Liver (tissue), 8 donors: ENCODE measurements at regions not wholly inside any gene's neighbourhood (a gene's known extent, or its start where the extent isn't known, plus 50 kb on each side); places are given as distances from the start of the nearest gene placed in this dataset.

Experiments used
- DNase-seq: peaks from one replicate; pipeline ENCODE4 v3.0.0-alpha.2; 2017; ENCODE audit warnings: low spot score
- H3K27ac ChIP-seq, 2 donors: one replicate each; pipeline ENCODE4 v1.7.0; 2013; ENCODE audit warnings: inconsistent platforms in 2 of 2, low read length in 2 of 2, control low read depth in 1 of 2, low read depth in 1 of 2, mild to moderate bottlenecking in 1 of 2
- H3K27me3 ChIP-seq, 4 donors: one replicate each; pipeline versions ENCODE4 v1.6.1 to v1.7.0; 2013; ENCODE audit warnings: low read length in 3 of 4, inconsistent platforms in 1 of 4, mild to moderate bottlenecking in 1 of 4, moderate library complexity in 1 of 4; ENCODE audit not compliant: control insufficient read depth in 4 of 4, insufficient read depth in 4 of 4
- H3K36me3 ChIP-seq, 4 donors: one replicate each; pipeline versions ENCODE4 v1.6.1 to v1.7.0; 2013; ENCODE audit warnings: low read length in 3 of 4, mild to moderate bottlenecking in 3 of 4, low read depth in 1 of 4, moderate library complexity in 1 of 4; ENCODE audit not compliant: control insufficient read depth in 4 of 4, insufficient read depth in 3 of 4
- H3K4me1 ChIP-seq, 4 donors: one replicate each; pipeline versions ENCODE4 v1.6.1 to v1.7.0; 2013; ENCODE audit warnings: low read length in 3 of 4, mild to moderate bottlenecking in 3 of 4, moderate library complexity in 1 of 4; ENCODE audit not compliant: control insufficient read depth in 4 of 4, insufficient read depth in 4 of 4
- H3K4me3 ChIP-seq, 3 donors: one replicate each; pipeline versions ENCODE4 v1.6.1 to v1.7.0; 2013; ENCODE audit warnings: low read length in 3 of 3, control low read depth in 1 of 3, low read depth in 1 of 3, mild to moderate bottlenecking in 1 of 3
- H3K9ac ChIP-seq, 2 donors: one replicate each; pipeline ENCODE4 v1.7.0; 2013; ENCODE audit warnings: low read length in 2 of 2, mild to moderate bottlenecking in 2 of 2, moderate library complexity in 2 of 2, control low read depth in 1 of 2, low read depth in 1 of 2
- H3K9me3 ChIP-seq, 4 donors: one replicate each; pipeline versions ENCODE4 v1.6.1 to v1.7.0; 2013; ENCODE audit warnings: low read length in 3 of 4; ENCODE audit not compliant: control insufficient read depth in 4 of 4
- ATF3 ChIP-seq: IDR thresholded peaks from 2 replicates; pipeline ENCODE4 v1.6.1; 2016; ENCODE audit warnings: antibody characterized with exemption
- CTCF ChIP-seq: fragments of 150-350 bp; IDR thresholded peaks from 2 replicates; pipeline ENCODE4 v1.5.1; 2017; ENCODE audit warnings: improper control_type of control experiment, low read depth, low read length; ENCODE audit not compliant: missing input control
- EGR1 ChIP-seq, 2 donors: IDR thresholded peaks; 2 replicates each; pipeline ENCODE4 v1.6.1; 2016 to 2018; ENCODE audit warnings: antibody characterized with exemption in 2 of 2, low read depth in 2 of 2
- FOXA1 ChIP-seq: IDR thresholded peaks from 2 replicates; pipeline ENCODE4 v1.6.1; 2016; ENCODE audit warnings: antibody characterized with exemption
- FOXA2 ChIP-seq: IDR thresholded peaks from 2 replicates; pipeline ENCODE4 v1.6.1; 2016; ENCODE audit warnings: antibody characterized with exemption
- GABPA ChIP-seq, 2 donors: IDR thresholded peaks in 1 of 2; conservative IDR thresholded peaks in 1 of 2; 2 replicates each; pipeline ENCODE4 v1.6.1; 2016; ENCODE audit warnings: antibody characterized with exemption in 2 of 2, mild to moderate bottlenecking in 1 of 2, moderate library complexity in 1 of 2
- HNF4A ChIP-seq, 2 donors: conservative IDR thresholded peaks; 2 replicates each; pipeline ENCODE4 v1.6.1; 2016; ENCODE audit warnings: antibody characterized with exemption in 2 of 2, mild to moderate bottlenecking in 2 of 2
- HNF4G ChIP-seq: IDR thresholded peaks from 2 replicates; pipeline ENCODE4 v1.6.1; 2016; ENCODE audit warnings: antibody characterized with exemption
- JUND ChIP-seq, 2 donors: IDR thresholded peaks; 2 replicates each; pipeline ENCODE4 v1.6.1; 2016; ENCODE audit warnings: antibody characterized with exemption in 2 of 2
- NR2F2 ChIP-seq: IDR thresholded peaks from 2 replicates; pipeline ENCODE4 v1.6.1; 2016; ENCODE audit warnings: antibody characterized with exemption
- RAD21 ChIP-seq, 2 donors: IDR thresholded peaks; 2 replicates each; pipeline ENCODE4 v1.6.1; 2016; ENCODE audit warnings: antibody characterized with exemption in 2 of 2, mild to moderate bottlenecking in 2 of 2
- REST ChIP-seq: IDR thresholded peaks from 2 replicates; pipeline ENCODE4 v1.6.1; 2016; ENCODE audit warnings: antibody characterized with exemption, mild to moderate bottlenecking
- RXRA ChIP-seq, 2 donors: IDR thresholded peaks; 2 replicates each; pipeline ENCODE4 v1.6.1; 2017 to 2018; ENCODE audit warnings: antibody characterized with exemption in 2 of 2, mild to moderate bottlenecking in 1 of 2
- SP1 ChIP-seq: IDR thresholded peaks from 2 replicates; pipeline ENCODE4 v1.6.1; 2018; ENCODE audit warnings: antibody characterized with exemption, mild to moderate bottlenecking
- TAF1 ChIP-seq: conservative IDR thresholded peaks from 2 replicates; pipeline ENCODE4 v1.6.1; 2016; ENCODE audit warnings: antibody characterized with exemption, mild to moderate bottlenecking
- YY1 ChIP-seq: IDR thresholded peaks from 2 replicates; pipeline ENCODE4 v1.6.1; 2016; ENCODE audit warnings: antibody characterized with exemption, mild to moderate bottlenecking
- ZBTB33 ChIP-seq: IDR thresholded peaks from 2 replicates; pipeline ENCODE4 v1.6.1; 2016; ENCODE audit warnings: antibody characterized with exemption
- WGBS: extraction: QIAGEN DNeasy Blood & Tissue Kit; methylation state at CpG from one replicate; pipeline ENCODE4 v1.1.7; 2013; 5-methylcytosine and 5-hydroxymethylcytosine counted together
- TF ChIP-seq, protein P1 (sequence below): IDR thresholded peaks from 2 replicates; pipeline ENCODE4 v1.6.1; 2016; ENCODE audit warnings: antibody characterized with exemption
- donor health status: healthy.
- donor health status: healthy.
- donor health status: healthy.
- donor health status: healthy.
- donor health status: healthy.

GRCh38 chr6:40817369-40817768, 221.7 kb downstream of the UNC5CL start:
- no peaks in the 10 kb centered on the region for H3K9me3 ChIP-seq
- H3K9ac ChIP-seq: no peak overlapping the region
- no peaks in the 10 kb centered on the region for H3K27me3 ChIP-seq
- 90% methylated on average over 6 of the region's 6 CpGs for WGBS
- H3K4me3 ChIP-seq: no peak overlapping the region
- no peaks in the 10 kb centered on the region for H3K36me3 ChIP-seq
- no peak for DNase-seq
- no peak overlapping the region for H3K27ac ChIP-seq
- peaks cover 0 to 5% (median 1%) of the 10 kb centered on the region in 4 donors for H3K4me1 ChIP-seq
- TF ChIP-seq FOXA1: no peak
- TF ChIP-seq TAF1: no peak
- no peak for TF ChIP-seq SP1
- TF ChIP-seq YY1: no peak
- TF ChIP-seq RXRA (IDR thresholded peaks at IDR 0.05): no peak
- TF ChIP-seq, protein P1, sequence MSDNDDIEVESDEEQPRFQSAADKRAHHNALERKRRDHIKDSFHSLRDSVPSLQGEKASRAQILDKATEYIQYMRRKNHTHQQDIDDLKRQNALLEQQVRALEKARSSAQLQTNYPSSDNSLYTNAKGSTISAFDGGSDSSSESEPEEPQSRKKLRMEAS: no peak
- TF ChIP-seq HNF4G: no peak
- no peak for TF ChIP-seq HNF4A (conservative IDR thresholded peaks at IDR 0.05)
- no peak for TF ChIP-seq CTCF
- TF ChIP-seq NR2F2: no peak
- TF ChIP-seq ATF3: no peak
- no peak for TF ChIP-seq EGR1 (IDR thresholded peaks at IDR 0.05; ENCODE audit: low read depth in 2 of 2)
- no peak for TF ChIP-seq REST
- TF ChIP-seq ZBTB33: no peak
- TF ChIP-seq RAD21 (IDR thresholded peaks at IDR 0.05): no peak
- TF ChIP-seq JUND (IDR thresholded peaks at IDR 0.05): no peak
- TF ChIP-seq GABPA (IDR thresholded peaks at IDR 0.05 in 1 of 2, conservative IDR thresholded peaks at IDR 0.05 in 1 of 2): no peak
- no peak for TF ChIP-seq FOXA2

- WGBS: 94% methylated on average over 2 of the region's 2 CpGs
- Histone ChIP-seq H3K9me3 (no peaks in the 10 kb centered on the region), H3K4me1 (peaks cover 0 to 5% (median 1%) of the 10 kb centered on the region in 4 donors), H3K4me3 (no peak overlapping the region), H3K27me3 (no peaks in the 10 kb centered on the region), H3K36me3 (no peaks in the 10 kb centered on the region), H3K27ac (no peak overlapping the region), H3K9ac (no peak overlapping the region)
- no peak for DNase-seq
- TF ChIP-seq YY1 (no peak), JUND (IDR thresholded peaks at IDR 0.05) (no peak), TAF1 (no peak), RXRA (IDR thresholded peaks at IDR 0.05) (no peak), EGR1 (IDR thresholded peaks at IDR 0.05; ENCODE audit: low read depth in 2 of 2) (no peak), CTCF (no peak), ATF3 (no peak), SP1 (no peak), HNF4A (conservative IDR thresholded peaks at IDR 0.05) (no peak), RAD21 (IDR thresholded peaks at IDR 0.05) (no peak)
These were observed 222.4 kb downstream of the UNC5CL start for GRCh38 chr6:40816601-40817000.
